Neuronal stem cell (in vitro differentiated cells): ENCODE measurements at regions not wholly inside any gene's neighbourhood (a gene's known extent, or its start where the extent isn't known, plus 50 kb on each side); places are given as distances from the start of the nearest gene placed in this dataset.

Experiments used
- DNase-seq: peaks from one replicate; pipeline ENCODE4 v3.0.0-alpha.2; 2013; ENCODE audit warnings: low spot score
- H2AFZ ChIP-seq: one replicate; pipeline ENCODE4 v1.6.1; 2013; ENCODE audit warnings: mild to moderate bottlenecking, low read length, inconsistent platforms
- H2AK5ac ChIP-seq: 2 replicates; pipeline ENCODE4 v1.6.1; 2013; ENCODE audit warnings: low read depth, mild to moderate bottlenecking, inconsistent platforms, low read length, moderate library complexity, mixed read lengths
- H2BK120ac ChIP-seq: 2 replicates; pipeline ENCODE4 v1.6.1; 2013; ENCODE audit warnings: low read depth, mild to moderate bottlenecking, inconsistent platforms, low read length, moderate library complexity, mixed read lengths
- H2BK12ac ChIP-seq: one replicate; pipeline ENCODE4 v1.6.1; 2013; ENCODE audit warnings: low read length, inconsistent platforms
- H2BK15ac ChIP-seq: 2 replicates; pipeline ENCODE4 v1.6.1; 2013; ENCODE audit warnings: mild to moderate bottlenecking, low read length, inconsistent platforms, mixed read lengths
- H2BK5ac ChIP-seq: one replicate; pipeline ENCODE4 v1.6.1; 2013; ENCODE audit warnings: inconsistent platforms, mild to moderate bottlenecking, low read length, moderate library complexity
- H3K14ac ChIP-seq: one replicate; pipeline ENCODE4 v1.6.1; 2013; ENCODE audit warnings: low read length, inconsistent platforms
- H3K18ac ChIP-seq: 2 replicates; pipeline ENCODE4 v1.6.1; 2013; ENCODE audit warnings: low read length, inconsistent platforms
- H3K23ac ChIP-seq: 2 replicates; pipeline ENCODE4 v1.6.1; 2013; ENCODE audit warnings: low read depth, mild to moderate bottlenecking, mixed read lengths, low read length, inconsistent platforms; ENCODE audit not compliant: poor library complexity
- H3K27ac ChIP-seq: replicated peaks from 3 replicates; pipeline ENCODE4 v1.5.1; 2013; ENCODE audit warnings: low read length, inconsistent platforms
- H3K27me3 ChIP-seq, 3 experiments: 2 replicates each; pipeline ENCODE4 v1.6.1; 2013; ENCODE audit warnings: low read length in 3 of 3, mild to moderate bottlenecking in 2 of 3, inconsistent platforms in 1 of 3, low read depth in 1 of 3, mixed read lengths in 1 of 3, moderate library complexity in 1 of 3; ENCODE audit not compliant: control insufficient read depth in 3 of 3, insufficient read depth in 3 of 3
- H3K36me3 ChIP-seq, 2 donors: replicated peaks in 1 of 2; 2 replicates each; pipeline ENCODE4 v1.6.1; 2013; ENCODE audit warnings: low read length in 2 of 2; ENCODE audit not compliant: control insufficient read depth in 2 of 2, insufficient read depth in 2 of 2
- H3K4ac ChIP-seq: 2 replicates; pipeline ENCODE4 v1.6.1; 2013; ENCODE audit warnings: inconsistent platforms, mild to moderate bottlenecking, low read length, moderate library complexity
- H3K4me1 ChIP-seq, 2 donors: 1 replicate in 1 of 2; 2 replicates in 1 of 2; pipeline ENCODE4 v1.6.1; 2013; ENCODE audit warnings: low read length in 2 of 2, low read depth in 1 of 2; ENCODE audit not compliant: control insufficient read depth in 2 of 2, insufficient read depth in 1 of 2
- H3K4me2 ChIP-seq: one replicate; pipeline ENCODE4 v1.6.1; 2013; ENCODE audit warnings: mild to moderate bottlenecking, low read length, inconsistent platforms; ENCODE audit not compliant: insufficient read depth, poor library complexity, severe bottlenecking
- H3K4me3 ChIP-seq, 2 donors: 2 replicates each; pipeline ENCODE4 v1.5.1; 2013; ENCODE audit warnings: low read length in 2 of 2, mild to moderate bottlenecking in 2 of 2, inconsistent platforms in 1 of 2, moderate library complexity in 1 of 2
- H3K79me1 ChIP-seq: one replicate; pipeline ENCODE4 v1.6.1; 2013; ENCODE audit warnings: low read depth, mild to moderate bottlenecking, inconsistent platforms, low read length, moderate library complexity
- H3K9ac ChIP-seq: one replicate; pipeline ENCODE4 v1.6.1; 2013; ENCODE audit warnings: mild to moderate bottlenecking, low read depth, low read length, inconsistent platforms; ENCODE audit not compliant: poor library complexity
- H3K9me3 ChIP-seq, 2 donors: replicated peaks in 1 of 2; 2 replicates each; pipeline versions ENCODE3 to v1.6.1; 2013; ENCODE audit warnings: low read length in 2 of 2, mild to moderate bottlenecking in 2 of 2, inconsistent platforms in 1 of 2, low read depth in 1 of 2, mixed read lengths in 1 of 2, moderate library complexity in 1 of 2; ENCODE audit not compliant: control insufficient read depth in 2 of 2, insufficient read depth in 1 of 2
- H4K8ac ChIP-seq: one replicate; pipeline ENCODE4 v1.6.1; 2013; ENCODE audit warnings: low read depth, mild to moderate bottlenecking, inconsistent platforms, low read length, moderate library complexity
- H4K91ac ChIP-seq: one replicate; pipeline ENCODE4 v1.6.1; 2013; ENCODE audit warnings: low read length, low read depth, mild to moderate bottlenecking, inconsistent platforms; ENCODE audit not compliant: poor library complexity
- WGBS, 2 donors: extraction: QIAGEN DNeasy Blood & Tissue Kit; methylation state at CpG; one replicate each; pipeline ENCODE4 v1.1.7; 2013; ENCODE audit warnings: missing lambda C conversion rate in 2 of 2, mixed read lengths in 1 of 2; ENCODE audit not compliant: insufficient read length in 2 of 2, insufficient replicate concordance in 1 of 2; ENCODE audit errors: extremely low coverage in 2 of 2; 5-methylcytosine and 5-hydroxymethylcytosine counted together

GRCh38 chr10:107542607-107543006, 378.1 kb upstream of the SORCS1 start:
- WGBS, 2 donors = no CpG with 5 or more reads among the region's 5 CpGs
- no peaks in the 10 kb centered on the region for H3K9me3 ChIP-seq
- no peak overlapping the region for H2BK15ac ChIP-seq
- no peaks in the 10 kb centered on the region for H3K79me1 ChIP-seq
- no peak overlapping the region for H3K14ac ChIP-seq
- no peak overlapping the region for H2AFZ ChIP-seq
- no peak overlapping the region for H2BK120ac ChIP-seq
- no peak overlapping the region for H3K23ac ChIP-seq
- H2BK12ac ChIP-seq = no peak overlapping the region
- H3K36me3 ChIP-seq = no peaks in the 10 kb centered on the region
- H2BK5ac ChIP-seq = no peak overlapping the region
- no peak overlapping the region for H3K4ac ChIP-seq
- no peak overlapping the region for H4K8ac ChIP-seq
- no peaks in the 10 kb centered on the region for H3K4me1 ChIP-seq
- no peak overlapping the region for H3K18ac ChIP-seq
- no peaks in the 10 kb centered on the region for H3K27me3 ChIP-seq
- no peak overlapping the region for H3K4me3 ChIP-seq
- no peak overlapping the region for H3K4me2 ChIP-seq
- no peak overlapping the region for H3K9ac ChIP-seq
- H2AK5ac ChIP-seq = no peak overlapping the region
- no peak overlapping the region for H3K27ac ChIP-seq
- no peak for DNase-seq
- H4K91ac ChIP-seq = no peak overlapping the region

GRCh38 chr10:107542016-107542415, 377.5 kb upstream of the SORCS1 start:
- Histone ChIP-seq H3K4me1 (no peaks in the 10 kb centered on the region), H3K9me3 (no peaks in the 10 kb centered on the region), H4K91ac (no peak overlapping the region), H3K4me2 (no peak overlapping the region), H3K36me3 (no peaks in the 10 kb centered on the region), H3K14ac (no peak overlapping the region), H2AFZ (no peak overlapping the region), H4K8ac (no peak overlapping the region), H2AK5ac (no peak overlapping the region), H2BK5ac (no peak overlapping the region), H3K4ac (no peak overlapping the region), H3K79me1 (no peaks in the 10 kb centered on the region), H2BK120ac (no peak overlapping the region), H3K27me3 (no peaks in the 10 kb centered on the region), H3K9ac (no peak overlapping the region), H3K23ac (no peak overlapping the region), H3K4me3 (no peak overlapping the region), H3K18ac (no peak overlapping the region), H2BK12ac (no peak overlapping the region), H3K27ac (no peak overlapping the region), H2BK15ac (no peak overlapping the region)
- DNase-seq = no peak
- WGBS, 2 donors = no CpG with 5 or more reads among the region's 1 CpG

GRCh38 chr10:107540981-107541380, 376.5 kb upstream of the SORCS1 start:
- no peak overlapping the region for H2BK12ac ChIP-seq
- H2AK5ac ChIP-seq = no peak overlapping the region
- no peak overlapping the region for H2BK5ac ChIP-seq
- no peak overlapping the region for H3K14ac ChIP-seq
- no CpG with 5 or more reads among the region's 1 CpG for WGBS, 2 donors
- H2BK15ac ChIP-seq = no peak overlapping the region
- H3K4me2 ChIP-seq = no peak overlapping the region
- H3K27me3 ChIP-seq = no peaks in the 10 kb centered on the region
- H3K4me1 ChIP-seq = no peaks in the 10 kb centered on the region
- no peak overlapping the region for H3K23ac ChIP-seq
- no peak overlapping the region for H2BK120ac ChIP-seq
- no peak overlapping the region for H4K8ac ChIP-seq
- H3K36me3 ChIP-seq = no peaks in the 10 kb centered on the region
- no peak overlapping the region for H4K91ac ChIP-seq
- no peak overlapping the region for H3K4me3 ChIP-seq
- H3K4ac ChIP-seq = no peak overlapping the region
- DNase-seq = no peak
- no peak overlapping the region for H3K27ac ChIP-seq
- H2AFZ ChIP-seq = no peak overlapping the region
- no peak overlapping the region for H3K9ac ChIP-seq
- H3K18ac ChIP-seq = no peak overlapping the region
- H3K9me3 ChIP-seq = no peaks in the 10 kb centered on the region
- H3K79me1 ChIP-seq = no peaks in the 10 kb centered on the region

GRCh38 chr10:107529350-107529749, 364.8 kb upstream of the SORCS1 start:
- no peak overlapping the region for H2BK120ac ChIP-seq
- no peak overlapping the region for H3K23ac ChIP-seq

More at GRCh38 chr10:107529350-107529749, 364.8 kb upstream of the SORCS1 start:
- no peak for DNase-seq
- Histone ChIP-seq H2BK12ac (no peak overlapping the region), H2BK5ac (no peak overlapping the region), H3K14ac (no peak overlapping the region), H2AFZ (no peak overlapping the region), H3K4me1 (no peaks in the 10 kb centered on the region), H3K79me1 (no peaks in the 10 kb centered on the region), H3K9ac (no peak overlapping the region), H4K91ac (no peak overlapping the region), H3K9me3 (no peaks in the 10 kb centered on the region), H3K4me2 (no peak overlapping the region), H3K4me3 (no peak overlapping the region), H3K18ac (no peak overlapping the region), H3K4ac (no peak overlapping the region), H4K8ac (no peak overlapping the region), H3K36me3 (no peaks in the 10 kb centered on the region), H2AK5ac (no peak overlapping the region), H3K27me3 (no peaks in the 10 kb centered on the region), H3K27ac (no peak overlapping the region), H2BK15ac (no peak overlapping the region)
- no CpG with 5 or more reads among the region's 2 CpGs for WGBS, 2 donors
